GM12864 (cell line): ENCODE measurements at regions not wholly inside any gene's neighbourhood (a gene's known extent, or its start where the extent isn't known, plus 50 kb on each side); places are given as distances from the start of the nearest gene placed in this dataset.

Experiments
- DNase-seq: peaks from one replicate; pipeline ENCODE4 v3.0.0-alpha.2; 2011; ENCODE audit warnings: low read depth
- H3K4me3 ChIP-seq: 2 replicates; pipeline ENCODE4 v1.5.1; 2011; ENCODE audit warnings: mild to moderate bottlenecking, low read depth, low read length, control low read depth
- CTCF ChIP-seq: IDR thresholded peaks from 2 replicates; pipeline ENCODE4 v1.5.1; 2011; ENCODE audit warnings: low read depth, mild to moderate bottlenecking, moderate library complexity, low read length, control low read depth, inconsistent platforms; ENCODE audit errors: missing control alignments

GRCh38 chr2:221655300-221655699, 83.2 kb upstream of the EPHA4 start:
- no peak overlapping the region for H3K4me3 ChIP-seq
- no peak for TF ChIP-seq CTCF
- DNase-seq = no peak

GRCh38 chr2:221653182-221653581, 81.1 kb upstream of the EPHA4 start:
- TF ChIP-seq CTCF = no peak
- no peak overlapping the region for H3K4me3 ChIP-seq
- DNase-seq = no peak

- no peak overlapping the region for H3K4me3 ChIP-seq
- no peak for TF ChIP-seq CTCF
- DNase-seq = no peak
These were observed 77.1 kb upstream of the EPHA4 start for GRCh38 chr2:221649051-221649775.

- DNase-seq = no peak
- TF ChIP-seq CTCF = no peak
- no peak overlapping the region for H3K4me3 ChIP-seq
These were observed 70.3 kb upstream of the EPHA4 start for GRCh38 chr2:221642447-221642846.

GRCh38 chr2:221641181-221641871, 69.2 kb upstream of the EPHA4 start:
- no peak for DNase-seq
- TF ChIP-seq CTCF = no peak
- H3K4me3 ChIP-seq = no peak overlapping the region

- no peak for TF ChIP-seq CTCF
- no peak overlapping the region for H3K4me3 ChIP-seq
- no peak for DNase-seq
These were observed 68.6 kb upstream of the EPHA4 start for GRCh38 chr2:221640686-221641085.
